HEK293T (cell line): ENCODE measurements at regions not wholly inside any gene's neighbourhood (a gene's known extent, or its start where the extent isn't known, plus 50 kb on each side); places are given as distances from the start of the nearest gene placed in this dataset.

Experiments
- L3MBTL2 ChIP-seq: fragments of 450-650 bp; conservative IDR thresholded peaks from 2 replicates; pipeline ENCODE4 v1.6.1; 2016; ENCODE audit warnings: mild to moderate bottlenecking
- NFRKB ChIP-seq: fragments of 450-650 bp; IDR thresholded peaks from 2 replicates; pipeline ENCODE4 v1.6.1; 2016; ENCODE audit warnings: mild to moderate bottlenecking, moderate library complexity
- PKNOX1 ChIP-seq: fragments of 450-650 bp; IDR thresholded peaks from 2 replicates; pipeline ENCODE4 v1.6.1; 2016
- SP1 ChIP-seq: fragments of 450-650 bp; IDR thresholded peaks from 2 replicates; pipeline ENCODE4 v1.6.1; 2017

- TF ChIP-seq L3MBTL2 (no peak), NFRKB (no peak), PKNOX1 (no peak), SP1 (no peak)
Measured at GRCh38 chr3:23071296-23071695, 131.8 kb upstream of the UBE2E2 start.
